Liver (tissue), 8 donors: ENCODE measurements at regions not wholly inside any gene's neighbourhood (a gene's known extent, or its start where the extent isn't known, plus 50 kb on each side); places are given as distances from the start of the nearest gene placed in this dataset.

Experiments
- DNase-seq: peaks from one replicate; pipeline ENCODE4 v3.0.0-alpha.2; 2017; ENCODE audit warnings: low spot score
- H3K27ac ChIP-seq, 2 donors: one replicate each; pipeline ENCODE4 v1.7.0; 2013; ENCODE audit warnings: inconsistent platforms in 2 of 2, low read length in 2 of 2, control low read depth in 1 of 2, low read depth in 1 of 2, mild to moderate bottlenecking in 1 of 2
- H3K27me3 ChIP-seq, 4 donors: one replicate each; pipeline versions ENCODE4 v1.6.1 to v1.7.0; 2013; ENCODE audit warnings: low read length in 3 of 4, inconsistent platforms in 1 of 4, mild to moderate bottlenecking in 1 of 4, moderate library complexity in 1 of 4; ENCODE audit not compliant: control insufficient read depth in 4 of 4, insufficient read depth in 4 of 4
- H3K36me3 ChIP-seq, 4 donors: one replicate each; pipeline versions ENCODE4 v1.6.1 to v1.7.0; 2013; ENCODE audit warnings: low read length in 3 of 4, mild to moderate bottlenecking in 3 of 4, low read depth in 1 of 4, moderate library complexity in 1 of 4; ENCODE audit not compliant: control insufficient read depth in 4 of 4, insufficient read depth in 3 of 4
- H3K4me1 ChIP-seq, 4 donors: one replicate each; pipeline versions ENCODE4 v1.6.1 to v1.7.0; 2013; ENCODE audit warnings: low read length in 3 of 4, mild to moderate bottlenecking in 3 of 4, moderate library complexity in 1 of 4; ENCODE audit not compliant: control insufficient read depth in 4 of 4, insufficient read depth in 4 of 4
- H3K4me3 ChIP-seq, 3 donors: one replicate each; pipeline versions ENCODE4 v1.6.1 to v1.7.0; 2013; ENCODE audit warnings: low read length in 3 of 3, control low read depth in 1 of 3, low read depth in 1 of 3, mild to moderate bottlenecking in 1 of 3
- H3K9ac ChIP-seq, 2 donors: one replicate each; pipeline ENCODE4 v1.7.0; 2013; ENCODE audit warnings: low read length in 2 of 2, mild to moderate bottlenecking in 2 of 2, moderate library complexity in 2 of 2, control low read depth in 1 of 2, low read depth in 1 of 2
- H3K9me3 ChIP-seq, 4 donors: one replicate each; pipeline versions ENCODE4 v1.6.1 to v1.7.0; 2013; ENCODE audit warnings: low read length in 3 of 4; ENCODE audit not compliant: control insufficient read depth in 4 of 4
- ATF3 ChIP-seq: IDR thresholded peaks from 2 replicates; pipeline ENCODE4 v1.6.1; 2016; ENCODE audit warnings: antibody characterized with exemption
- CTCF ChIP-seq: fragments of 150-350 bp; IDR thresholded peaks from 2 replicates; pipeline ENCODE4 v1.5.1; 2017; ENCODE audit warnings: improper control_type of control experiment, low read depth, low read length; ENCODE audit not compliant: missing input control
- EGR1 ChIP-seq, 2 donors: IDR thresholded peaks; 2 replicates each; pipeline ENCODE4 v1.6.1; 2016 to 2018; ENCODE audit warnings: antibody characterized with exemption in 2 of 2, low read depth in 2 of 2
- FOXA1 ChIP-seq: IDR thresholded peaks from 2 replicates; pipeline ENCODE4 v1.6.1; 2016; ENCODE audit warnings: antibody characterized with exemption
- FOXA2 ChIP-seq: IDR thresholded peaks from 2 replicates; pipeline ENCODE4 v1.6.1; 2016; ENCODE audit warnings: antibody characterized with exemption
- GABPA ChIP-seq, 2 donors: IDR thresholded peaks in 1 of 2; conservative IDR thresholded peaks in 1 of 2; 2 replicates each; pipeline ENCODE4 v1.6.1; 2016; ENCODE audit warnings: antibody characterized with exemption in 2 of 2, mild to moderate bottlenecking in 1 of 2, moderate library complexity in 1 of 2
- HNF4A ChIP-seq, 2 donors: conservative IDR thresholded peaks; 2 replicates each; pipeline ENCODE4 v1.6.1; 2016; ENCODE audit warnings: antibody characterized with exemption in 2 of 2, mild to moderate bottlenecking in 2 of 2
- HNF4G ChIP-seq: IDR thresholded peaks from 2 replicates; pipeline ENCODE4 v1.6.1; 2016; ENCODE audit warnings: antibody characterized with exemption
- JUND ChIP-seq, 2 donors: IDR thresholded peaks; 2 replicates each; pipeline ENCODE4 v1.6.1; 2016; ENCODE audit warnings: antibody characterized with exemption in 2 of 2
- MAX ChIP-seq: IDR thresholded peaks from 2 replicates; pipeline ENCODE4 v1.6.1; 2016; ENCODE audit warnings: antibody characterized with exemption
- NR2F2 ChIP-seq: IDR thresholded peaks from 2 replicates; pipeline ENCODE4 v1.6.1; 2016; ENCODE audit warnings: antibody characterized with exemption
- RAD21 ChIP-seq, 2 donors: IDR thresholded peaks; 2 replicates each; pipeline ENCODE4 v1.6.1; 2016; ENCODE audit warnings: antibody characterized with exemption in 2 of 2, mild to moderate bottlenecking in 2 of 2
- RXRA ChIP-seq, 2 donors: IDR thresholded peaks; 2 replicates each; pipeline ENCODE4 v1.6.1; 2017 to 2018; ENCODE audit warnings: antibody characterized with exemption in 2 of 2, mild to moderate bottlenecking in 1 of 2
- SP1 ChIP-seq: IDR thresholded peaks from 2 replicates; pipeline ENCODE4 v1.6.1; 2018; ENCODE audit warnings: antibody characterized with exemption, mild to moderate bottlenecking
- TAF1 ChIP-seq: conservative IDR thresholded peaks from 2 replicates; pipeline ENCODE4 v1.6.1; 2016; ENCODE audit warnings: antibody characterized with exemption, mild to moderate bottlenecking
- YY1 ChIP-seq: IDR thresholded peaks from 2 replicates; pipeline ENCODE4 v1.6.1; 2016; ENCODE audit warnings: antibody characterized with exemption, mild to moderate bottlenecking
- WGBS: extraction: QIAGEN DNeasy Blood & Tissue Kit; methylation state at CpG from one replicate; pipeline ENCODE4 v1.1.7; 2013; 5-methylcytosine and 5-hydroxymethylcytosine counted together
- TF ChIP-seq, protein P1 (sequence below): IDR thresholded peaks from 2 replicates; pipeline ENCODE4 v1.6.1; 2016; ENCODE audit warnings: antibody characterized with exemption, mild to moderate bottlenecking
- TF ChIP-seq, protein P2 (sequence below): IDR thresholded peaks from 2 replicates; pipeline ENCODE4 v1.6.1; 2016; ENCODE audit warnings: antibody characterized with exemption
- donor health status: healthy.
- donor health status: healthy.
- donor health status: healthy.
- donor health status: healthy.
- donor health status: healthy.

DNA sequence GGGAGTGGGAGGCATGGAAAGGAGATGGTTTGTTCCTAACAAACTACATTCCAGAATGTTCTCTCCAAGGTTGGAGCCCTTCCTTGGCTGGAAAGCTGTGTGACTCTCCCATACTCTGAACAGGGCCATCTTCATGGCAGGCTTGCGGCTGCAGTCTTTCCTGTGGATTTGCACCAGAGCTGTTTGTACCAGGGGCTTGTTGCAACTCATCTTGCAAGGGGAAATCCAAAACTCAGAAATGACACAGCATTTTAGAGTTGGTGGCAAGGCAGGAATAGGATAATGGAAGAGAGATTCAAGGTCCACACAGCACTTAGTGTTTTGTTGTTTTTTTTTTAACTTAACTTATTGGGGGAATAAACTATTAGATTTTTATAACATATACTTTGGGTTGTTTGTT, 73.7 kb upstream of the ZNF516 start:
- H3K9me3 ChIP-seq, result no peaks in the 10 kb centered on the region
- no peak overlapping the region for H3K4me3 ChIP-seq
- WGBS, result 91% methylated on average over 1 of the region's 1 CpG
- H3K9ac ChIP-seq, result no peak overlapping the region
- H3K27me3 ChIP-seq, result no peaks in the 10 kb centered on the region
- peaks cover 0 to 17% (median 1%) of the 10 kb centered on the region in 4 donors for H3K4me1 ChIP-seq
- H3K27ac ChIP-seq, result no peak overlapping the region
- H3K36me3 ChIP-seq, result no peaks in the 10 kb centered on the region
- TF ChIP-seq, protein P1, sequence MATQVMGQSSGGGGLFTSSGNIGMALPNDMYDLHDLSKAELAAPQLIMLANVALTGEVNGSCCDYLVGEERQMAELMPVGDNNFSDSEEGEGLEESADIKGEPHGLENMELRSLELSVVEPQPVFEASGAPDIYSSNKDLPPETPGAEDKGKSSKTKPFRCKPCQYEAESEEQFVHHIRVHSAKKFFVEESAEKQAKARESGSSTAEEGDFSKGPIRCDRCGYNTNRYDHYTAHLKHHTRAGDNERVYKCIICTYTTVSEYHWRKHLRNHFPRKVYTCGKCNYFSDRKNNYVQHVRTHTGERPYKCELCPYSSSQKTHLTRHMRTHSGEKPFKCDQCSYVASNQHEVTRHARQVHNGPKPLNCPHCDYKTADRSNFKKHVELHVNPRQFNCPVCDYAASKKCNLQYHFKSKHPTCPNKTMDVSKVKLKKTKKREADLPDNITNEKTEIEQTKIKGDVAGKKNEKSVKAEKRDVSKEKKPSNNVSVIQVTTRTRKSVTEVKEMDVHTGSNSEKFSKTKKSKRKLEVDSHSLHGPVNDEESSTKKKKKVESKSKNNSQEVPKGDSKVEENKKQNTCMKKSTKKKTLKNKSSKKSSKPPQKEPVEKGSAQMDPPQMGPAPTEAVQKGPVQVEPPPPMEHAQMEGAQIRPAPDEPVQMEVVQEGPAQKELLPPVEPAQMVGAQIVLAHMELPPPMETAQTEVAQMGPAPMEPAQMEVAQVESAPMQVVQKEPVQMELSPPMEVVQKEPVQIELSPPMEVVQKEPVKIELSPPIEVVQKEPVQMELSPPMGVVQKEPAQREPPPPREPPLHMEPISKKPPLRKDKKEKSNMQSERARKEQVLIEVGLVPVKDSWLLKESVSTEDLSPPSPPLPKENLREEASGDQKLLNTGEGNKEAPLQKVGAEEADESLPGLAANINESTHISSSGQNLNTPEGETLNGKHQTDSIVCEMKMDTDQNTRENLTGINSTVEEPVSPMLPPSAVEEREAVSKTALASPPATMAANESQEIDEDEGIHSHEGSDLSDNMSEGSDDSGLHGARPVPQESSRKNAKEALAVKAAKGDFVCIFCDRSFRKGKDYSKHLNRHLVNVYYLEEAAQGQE, result no peak
- TF ChIP-seq TAF1 (no peak), RAD21 (IDR thresholded peaks at IDR 0.05) (no peak), ATF3 (no peak), SP1 (no peak), FOXA2 (no peak), YY1 (no peak), HNF4G (no peak), HNF4A (conservative IDR thresholded peaks at IDR 0.05) (no peak), NR2F2 (no peak), MAX (no peak), GABPA (IDR thresholded peaks at IDR 0.05 in 1 of 2, conservative IDR thresholded peaks at IDR 0.05 in 1 of 2) (no peak), JUND (IDR thresholded peaks at IDR 0.05) (no peak), RXRA (IDR thresholded peaks at IDR 0.05) (no peak), EGR1 (IDR thresholded peaks at IDR 0.05; ENCODE audit: low read depth in 2 of 2) (no peak), CTCF (no peak), FOXA1 (no peak)
- TF ChIP-seq, protein P2, sequence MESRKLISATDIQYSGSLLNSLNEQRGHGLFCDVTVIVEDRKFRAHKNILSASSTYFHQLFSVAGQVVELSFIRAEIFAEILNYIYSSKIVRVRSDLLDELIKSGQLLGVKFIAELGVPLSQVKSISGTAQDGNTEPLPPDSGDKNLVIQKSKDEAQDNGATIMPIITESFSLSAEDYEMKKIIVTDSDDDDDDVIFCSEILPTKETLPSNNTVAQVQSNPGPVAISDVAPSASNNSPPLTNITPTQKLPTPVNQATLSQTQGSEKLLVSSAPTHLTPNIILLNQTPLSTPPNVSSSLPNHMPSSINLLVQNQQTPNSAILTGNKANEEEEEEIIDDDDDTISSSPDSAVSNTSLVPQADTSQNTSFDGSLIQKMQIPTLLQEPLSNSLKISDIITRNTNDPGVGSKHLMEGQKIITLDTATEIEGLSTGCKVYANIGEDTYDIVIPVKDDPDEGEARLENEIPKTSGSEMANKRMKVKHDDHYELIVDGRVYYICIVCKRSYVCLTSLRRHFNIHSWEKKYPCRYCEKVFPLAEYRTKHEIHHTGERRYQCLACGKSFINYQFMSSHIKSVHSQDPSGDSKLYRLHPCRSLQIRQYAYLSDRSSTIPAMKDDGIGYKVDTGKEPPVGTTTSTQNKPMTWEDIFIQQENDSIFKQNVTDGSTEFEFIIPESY, result no peak
- no peak for DNase-seq
